Ovary (tissue), 3 donors: ENCODE measurements at regions not wholly inside any gene's neighbourhood (a gene's known extent, or its start where the extent isn't known, plus 50 kb on each side); places are given as distances from the start of the nearest gene placed in this dataset.

Experiments used
- POLR2A ChIP-seq: fragments of 450-650 bp; IDR thresholded peaks from one replicate; pipeline ENCODE4 v1.6.1; 2017; ENCODE audit warnings: antibody characterized with exemption, mild to moderate bottlenecking, moderate library complexity
- TF ChIP-seq, protein P1 (sequence below), 3 donors: fragments of 450-650 bp in 2 of 3; fragments of 200-600 bp in 1 of 3; IDR thresholded peaks; one replicate each; pipeline versions ENCODE4 v1.5.1 to v1.8.0; 2016 to 2022; ENCODE audit warnings: antibody characterized with exemption in 3 of 3, mild to moderate bottlenecking in 1 of 3
- donor health status: DM: no; HTN: no; CAD: no.

- TF ChIP-seq, protein P1, sequence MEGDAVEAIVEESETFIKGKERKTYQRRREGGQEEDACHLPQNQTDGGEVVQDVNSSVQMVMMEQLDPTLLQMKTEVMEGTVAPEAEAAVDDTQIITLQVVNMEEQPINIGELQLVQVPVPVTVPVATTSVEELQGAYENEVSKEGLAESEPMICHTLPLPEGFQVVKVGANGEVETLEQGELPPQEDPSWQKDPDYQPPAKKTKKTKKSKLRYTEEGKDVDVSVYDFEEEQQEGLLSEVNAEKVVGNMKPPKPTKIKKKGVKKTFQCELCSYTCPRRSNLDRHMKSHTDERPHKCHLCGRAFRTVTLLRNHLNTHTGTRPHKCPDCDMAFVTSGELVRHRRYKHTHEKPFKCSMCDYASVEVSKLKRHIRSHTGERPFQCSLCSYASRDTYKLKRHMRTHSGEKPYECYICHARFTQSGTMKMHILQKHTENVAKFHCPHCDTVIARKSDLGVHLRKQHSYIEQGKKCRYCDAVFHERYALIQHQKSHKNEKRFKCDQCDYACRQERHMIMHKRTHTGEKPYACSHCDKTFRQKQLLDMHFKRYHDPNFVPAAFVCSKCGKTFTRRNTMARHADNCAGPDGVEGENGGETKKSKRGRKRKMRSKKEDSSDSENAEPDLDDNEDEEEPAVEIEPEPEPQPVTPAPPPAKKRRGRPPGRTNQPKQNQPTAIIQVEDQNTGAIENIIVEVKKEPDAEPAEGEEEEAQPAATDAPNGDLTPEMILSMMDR (IDR thresholded peaks at IDR 0.05): no peak
- TF ChIP-seq POLR2A: no peak
Measured at GRCh38 chr4:177194906-177195305, 114.8 kb upstream of the NEIL3 start.
